A549 (cell line): ENCODE measurements at regions not wholly inside any gene's neighbourhood (a gene's known extent, or its start where the extent isn't known, plus 50 kb on each side); places are given as distances from the start of the nearest gene placed in this dataset.
"Not testable (repeated sequence)": the region's sequence is repeated elsewhere in the genome, so short reads cannot be mapped to it uniquely, and the experiment has no call there.

Experiments
- ATAC-seq, 2 experiments: fragments of 200-7000 bp in 1 of 2; fragments of >200 bp in 1 of 2; cut with Nextera tagmentation in 1 of 2; cut with Tn5 transposase in 1 of 2; 3 replicates each; pipeline versions ENCODE4 v1.8.0 to v1.9.1; 2018 to 2020; ENCODE audit warnings: mild to moderate bottlenecking in 1 of 2, moderate library complexity in 1 of 2
- CTCF ChIA-PET: fragments of 300-600 bp; sonication (Branson Sonifier 250); formaldehyde crosslinking; extraction: SDS; loops from one replicate; lab custom pipeline; 2021; ENCODE audit warnings: antibody characterized with exemption, inconsistent platforms; lab: Yijun Ruan, JAX
- POLR2A ChIA-PET: fragments of 350-600 bp; formaldehyde crosslinking; extraction: SDS; loops from one replicate; lab custom pipeline; 2021; ENCODE audit warnings: antibody characterized with exemption, inconsistent platforms; lab: Yijun Ruan, JAX
- DNase-seq, 2 experiments: peaks; one replicate each; pipeline versions ENCODE4 v3.0.0 to v3.0.0-alpha.2; 2011 to 2016; ENCODE audit warnings: low read depth in 1 of 2, low spot score in 1 of 2
- FAIRE-seq: peaks from 2 replicates; lab custom pipeline; 2011; peaks lifted over from hg19 to GRCh38; lab: Jason Lieb, UNC
- H3K27ac ChIP-seq, 2 experiments: fragments of >200 bp; sonication (Bioruptor Twin); formaldehyde crosslinking; 3 replicates each; pipeline ENCODE4 v1.5.1; 2016 to 2017
- H3K4me1 ChIP-seq: fragments of >200 bp; sonication (Bioruptor Twin); formaldehyde crosslinking; 3 replicates; pipeline ENCODE4 v1.6.1; 2016
- H3K4me2 ChIP-seq: fragments of >200 bp; sonication (Bioruptor Twin); formaldehyde crosslinking; 3 replicates; pipeline ENCODE4 v1.6.1; 2016
- H3K4me3 ChIP-seq: fragments of >200 bp; sonication (Bioruptor Twin); formaldehyde crosslinking; 3 replicates; pipeline ENCODE4 v1.5.1; 2016
- H3K9me3 ChIP-seq: fragments of >200 bp; sonication (Bioruptor Twin); formaldehyde crosslinking; 3 replicates; pipeline ENCODE4 v1.6.1; 2016
- CBX2 ChIP-seq: fragments of 200-600 bp; sonication (generic); IDR thresholded peaks from 2 replicates; pipeline ENCODE4 v1.6.1; 2016; ENCODE audit warnings: low read depth, mild to moderate bottlenecking, borderline replicate concordance
- CEBPB ChIP-seq, 2 experiments: fragments of >200 bp in 1 of 2; sonication (Bioruptor Twin) in 1 of 2; formaldehyde crosslinking in 1 of 2; IDR thresholded peaks; 2 replicates each; pipeline ENCODE4 v1.6.1; 2012 to 2016
- EHF ChIP-seq: fragments of 250-450 bp; sonication (Bioruptor Pico); IDR thresholded peaks from 2 replicates; pipeline ENCODE4 v1.5.0; 2020; ENCODE audit warnings: mild to moderate bottlenecking
- GATA3 ChIP-seq: IDR thresholded peaks from 2 replicates; pipeline ENCODE4 v1.6.1; 2012; ENCODE audit warnings: borderline replicate concordance
- HDAC2 ChIP-seq: fragments of 200-600 bp; sonication (generic); IDR thresholded peaks from 2 replicates; pipeline ENCODE4 v1.6.1; 2016
- HOXB13 ChIP-seq: fragments of 250-450 bp; sonication (Bioruptor Pico); IDR thresholded peaks from 2 replicates; pipeline ENCODE4 v1.5.0; 2020; ENCODE audit warnings: low read depth, mild to moderate bottlenecking, moderate library complexity
- MAZ ChIP-seq: fragments of 150-350 bp; IDR thresholded peaks from 2 replicates; pipeline ENCODE4 v1.6.1; 2014; ENCODE audit warnings: antibody characterized with exemption, low read depth, low read length, borderline replicate concordance
- PHF8 ChIP-seq: fragments of 200-600 bp; sonication (generic); IDR thresholded peaks from 2 replicates; pipeline ENCODE4 v1.6.1; 2016; ENCODE audit warnings: low read depth, mild to moderate bottlenecking, antibody characterized with exemption, moderate library complexity, borderline replicate concordance
- RNF2 ChIP-seq: fragments of 200-600 bp; sonication (generic); IDR thresholded peaks from 2 replicates; pipeline ENCODE4 v1.6.1; 2016; ENCODE audit warnings: low read depth, mild to moderate bottlenecking, antibody characterized with exemption, moderate library complexity, borderline replicate concordance
- ZFP36 ChIP-seq: fragments of 450-650 bp; IDR thresholded peaks from 2 replicates; pipeline ENCODE4 v1.6.1; 2014; ENCODE audit warnings: borderline replicate concordance; ENCODE audit not compliant: partially characterized antibody
- ZSCAN20 ChIP-seq: fragments of 250-450 bp; sonication (Bioruptor Pico); IDR thresholded peaks from 2 replicates; pipeline ENCODE4 v1.8.0; 2022; ENCODE audit warnings: mild to moderate bottlenecking, moderate library complexity
- WGBS: methylation state at CpG from one replicate; pipeline ENCODE4 v1.1.6; 2017; ENCODE audit errors: missing lambda C conversion rate; 5-methylcytosine and 5-hydroxymethylcytosine counted together
- TF ChIP-seq, protein P1 (sequence below): fragments of 250-450 bp; sonication (Bioruptor Pico); IDR thresholded peaks from 2 replicates; pipeline ENCODE4 v1.5.0; 2021; ENCODE audit warnings: mild to moderate bottlenecking, moderate library complexity, borderline replicate concordance
- TF ChIP-seq, protein P2 (sequence below): fragments of 250-450 bp; sonication (Bioruptor Pico); IDR thresholded peaks from 2 replicates; pipeline ENCODE4 v1.5.0; 2020; ENCODE audit warnings: low read depth, mild to moderate bottlenecking, moderate library complexity
- TF ChIP-seq, protein P3 (sequence below): fragments of >200 bp; sonication (Bioruptor Twin); formaldehyde crosslinking; IDR thresholded peaks from 3 replicates; pipeline ENCODE4 v1.6.1; 2016
- TF ChIP-seq, protein P4 (sequence below): fragments of >200 bp; sonication (Bioruptor Twin); formaldehyde crosslinking; IDR thresholded peaks from 2 replicates; pipeline ENCODE4 v1.6.1; 2016
- TF ChIP-seq, protein P5 (sequence below): fragments of 450-650 bp; IDR thresholded peaks from 2 replicates; pipeline ENCODE4 v1.6.1; 2014; ENCODE audit warnings: antibody characterized with exemption
- TF ChIP-seq, protein P6 (sequence below): IDR thresholded peaks from 2 replicates; pipeline ENCODE4 v1.6.1; 2012

DNA sequence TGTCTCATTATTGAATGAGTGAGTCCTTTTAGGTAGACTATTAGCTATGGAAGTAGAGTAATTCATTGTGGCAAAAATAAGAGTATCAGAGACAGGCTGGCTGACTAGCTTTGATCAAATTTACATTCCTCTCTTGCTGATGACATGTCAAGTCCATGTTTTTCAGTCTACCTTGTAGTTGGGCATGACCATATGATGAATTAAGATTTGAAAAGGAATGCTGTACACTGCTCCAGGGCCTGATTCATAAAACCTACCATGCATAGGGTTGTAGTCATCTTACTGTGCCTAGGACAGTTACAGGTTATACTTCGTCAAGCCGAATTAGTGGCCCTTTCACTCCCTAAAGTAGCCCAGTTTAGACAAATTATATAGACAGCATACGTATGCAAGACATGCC, 545.7 kb upstream of the MIS18BP1 start:
- Histone ChIP-seq H3K4me2 (no peak overlapping the region), H3K9me3 (no peaks in the 10 kb centered on the region), H3K4me1 (no peaks in the 10 kb centered on the region), H3K27ac (no peak overlapping the region), H3K4me3 (no peak overlapping the region)
- ChIA-PET POLR2A (no interaction called here), CTCF (interaction anchor here (1.4 kb wide), 1 partner anchor 13 kb away, joined by 3 read pairs; no protein-coding TSS in a partner anchor)
- 11% methylated on average over 3 of the region's 3 CpGs for WGBS
- ATAC-seq = no peak
- TF ChIP-seq PHF8 = no peak
- TF ChIP-seq EHF (CRISPR knock-in tag) = no peak
- no peak for TF ChIP-seq CBX2
- TF ChIP-seq, protein P1, sequence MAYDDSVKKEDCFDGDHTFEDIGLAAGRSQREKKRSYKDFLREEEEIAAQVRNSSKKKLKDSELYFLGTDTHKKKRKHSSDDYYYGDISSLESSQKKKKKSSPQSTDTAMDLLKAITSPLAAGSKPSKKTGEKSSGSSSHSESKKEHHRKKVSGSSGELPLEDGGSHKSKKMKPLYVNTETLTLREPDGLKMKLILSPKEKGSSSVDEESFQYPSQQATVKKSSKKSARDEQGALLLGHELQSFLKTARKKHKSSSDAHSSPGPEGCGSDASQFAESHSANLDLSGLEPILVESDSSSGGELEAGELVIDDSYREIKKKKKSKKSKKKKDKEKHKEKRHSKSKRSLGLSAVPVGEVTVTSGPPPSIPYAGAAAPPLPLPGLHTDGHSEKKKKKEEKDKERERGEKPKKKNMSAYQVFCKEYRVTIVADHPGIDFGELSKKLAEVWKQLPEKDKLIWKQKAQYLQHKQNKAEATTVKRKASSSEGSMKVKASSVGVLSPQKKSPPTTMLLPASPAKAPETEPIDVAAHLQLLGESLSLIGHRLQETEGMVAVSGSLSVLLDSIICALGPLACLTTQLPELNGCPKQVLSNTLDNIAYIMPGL (CRISPR knock-in tag) = no peak
- TF ChIP-seq, protein P2, sequence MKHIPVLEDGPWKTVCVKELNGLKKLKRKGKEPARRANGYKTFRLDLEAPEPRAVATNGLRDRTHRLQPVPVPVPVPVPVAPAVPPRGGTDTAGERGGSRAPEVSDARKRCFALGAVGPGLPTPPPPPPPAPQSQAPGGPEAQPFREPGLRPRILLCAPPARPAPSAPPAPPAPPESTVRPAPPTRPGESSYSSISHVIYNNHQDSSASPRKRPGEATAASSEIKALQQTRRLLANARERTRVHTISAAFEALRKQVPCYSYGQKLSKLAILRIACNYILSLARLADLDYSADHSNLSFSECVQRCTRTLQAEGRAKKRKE (CRISPR knock-in tag) = no peak
- TF ChIP-seq, protein P3, sequence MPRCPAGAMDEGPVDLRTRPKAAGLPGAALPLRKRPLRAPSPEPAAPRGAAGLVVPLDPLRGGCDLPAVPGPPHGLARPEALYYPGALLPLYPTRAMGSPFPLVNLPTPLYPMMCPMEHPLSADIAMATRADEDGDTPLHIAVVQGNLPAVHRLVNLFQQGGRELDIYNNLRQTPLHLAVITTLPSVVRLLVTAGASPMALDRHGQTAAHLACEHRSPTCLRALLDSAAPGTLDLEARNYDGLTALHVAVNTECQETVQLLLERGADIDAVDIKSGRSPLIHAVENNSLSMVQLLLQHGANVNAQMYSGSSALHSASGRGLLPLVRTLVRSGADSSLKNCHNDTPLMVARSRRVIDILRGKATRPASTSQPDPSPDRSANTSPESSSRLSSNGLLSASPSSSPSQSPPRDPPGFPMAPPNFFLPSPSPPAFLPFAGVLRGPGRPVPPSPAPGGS = no peak
- TF ChIP-seq ZSCAN20 (CRISPR knock-in tag) = no peak
- TF ChIP-seq CEBPB (IDR thresholded peaks at IDR 0.05) = no peak
- TF ChIP-seq, protein P4, sequence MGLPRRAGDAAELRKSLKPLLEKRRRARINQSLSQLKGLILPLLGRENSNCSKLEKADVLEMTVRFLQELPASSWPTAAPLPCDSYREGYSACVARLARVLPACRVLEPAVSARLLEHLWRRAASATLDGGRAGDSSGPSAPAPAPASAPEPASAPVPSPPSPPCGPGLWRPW = no peak
- TF ChIP-seq, protein P5, sequence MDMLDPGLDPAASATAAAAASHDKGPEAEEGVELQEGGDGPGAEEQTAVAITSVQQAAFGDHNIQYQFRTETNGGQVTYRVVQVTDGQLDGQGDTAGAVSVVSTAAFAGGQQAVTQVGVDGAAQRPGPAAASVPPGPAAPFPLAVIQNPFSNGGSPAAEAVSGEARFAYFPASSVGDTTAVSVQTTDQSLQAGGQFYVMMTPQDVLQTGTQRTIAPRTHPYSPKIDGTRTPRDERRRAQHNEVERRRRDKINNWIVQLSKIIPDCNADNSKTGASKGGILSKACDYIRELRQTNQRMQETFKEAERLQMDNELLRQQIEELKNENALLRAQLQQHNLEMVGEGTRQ = no peak
- TF ChIP-seq GATA3 = no peak
- FAIRE-seq = no peak
- DNase-seq = no peak

DNA sequence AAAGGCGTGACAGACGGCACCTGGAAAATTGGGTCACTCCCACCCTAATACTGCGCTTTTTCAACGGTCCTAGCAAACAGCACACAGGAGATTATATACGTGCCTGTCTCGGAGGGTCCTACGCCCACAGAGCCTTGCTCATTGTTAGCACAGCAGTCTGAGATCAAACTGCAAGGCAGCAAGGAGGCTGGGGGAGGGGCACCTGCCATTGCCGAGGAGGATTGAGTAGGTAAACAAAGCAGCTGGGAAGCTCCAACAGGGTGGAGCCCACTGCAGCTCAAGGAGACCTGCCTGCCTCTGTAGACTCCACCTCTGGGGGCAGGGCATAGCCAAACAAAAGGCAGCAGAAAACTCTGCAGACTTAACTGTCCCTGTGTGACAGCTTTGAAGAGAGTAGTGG, 543.0 kb upstream of the MIS18BP1 start:
- H3K4me1 ChIP-seq, H3K27ac ChIP-seq, DNase-seq, CTCF ChIA-PET, ATAC-seq, H3K4me3 ChIP-seq, FAIRE-seq, H3K9me3 ChIP-seq, H3K4me2 ChIP-seq, POLR2A ChIA-PET: not testable (repeated sequence)
- WGBS = 16% methylated on average over 8 of the region's 8 CpGs

DNA sequence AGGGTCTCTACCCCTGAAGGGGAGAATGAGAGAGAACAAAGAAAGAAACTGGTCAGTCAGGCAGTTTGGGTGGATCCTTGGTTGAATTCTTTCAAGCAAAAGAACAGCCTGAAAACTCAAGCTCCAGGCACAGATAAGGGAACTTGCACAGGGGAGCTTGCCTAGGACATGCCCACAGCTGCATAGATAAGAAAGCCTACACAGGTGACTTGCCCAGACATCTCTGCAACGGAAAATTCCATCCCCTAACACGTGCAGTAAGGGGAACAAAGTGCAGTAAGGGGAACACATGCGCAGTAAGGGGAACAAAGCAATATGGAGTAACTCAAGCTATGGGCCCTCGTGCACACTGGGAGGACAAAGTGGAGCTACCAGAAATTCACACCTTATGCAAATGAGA, 540.1 kb upstream of the MIS18BP1 start:
- FAIRE-seq (no peak), ATAC-seq (no peak), DNase-seq (no peak)
- TF ChIP-seq HOXB13 = no peak
- no peak for TF ChIP-seq ZFP36
- TF ChIP-seq, protein P4 = no peak
- no peak for TF ChIP-seq MAZ
- no peak for TF ChIP-seq HDAC2
- TF ChIP-seq, protein P1 (CRISPR knock-in tag) = no peak
- TF ChIP-seq, protein P6, sequence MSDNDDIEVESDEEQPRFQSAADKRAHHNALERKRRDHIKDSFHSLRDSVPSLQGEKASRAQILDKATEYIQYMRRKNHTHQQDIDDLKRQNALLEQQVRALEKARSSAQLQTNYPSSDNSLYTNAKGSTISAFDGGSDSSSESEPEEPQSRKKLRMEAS = no peak
- TF ChIP-seq, protein P5 = no peak
- TF ChIP-seq RNF2 = no peak
- Histone ChIP-seq H3K9me3 (no peaks in the 10 kb centered on the region), H3K4me2 (no peak overlapping the region), H3K27ac (no peak overlapping the region), H3K4me3 (no peak overlapping the region), H3K4me1 (no peaks in the 10 kb centered on the region)
- WGBS = 21% methylated on average over 4 of the region's 4 CpGs
- CTCF ChIA-PET = interaction anchor here (0.6 kb wide), 1 partner anchor 1611 kb away, joined by 3 read pairs; no protein-coding TSS in a partner anchor
- POLR2A ChIA-PET = no interaction called here
